ENCODE measurements at regions not wholly inside any gene's neighbourhood (a gene's known extent, or its start where the extent isn't known, plus 50 kb on each side); places are given as distances from the start of the nearest gene placed in this dataset.

DNA sequence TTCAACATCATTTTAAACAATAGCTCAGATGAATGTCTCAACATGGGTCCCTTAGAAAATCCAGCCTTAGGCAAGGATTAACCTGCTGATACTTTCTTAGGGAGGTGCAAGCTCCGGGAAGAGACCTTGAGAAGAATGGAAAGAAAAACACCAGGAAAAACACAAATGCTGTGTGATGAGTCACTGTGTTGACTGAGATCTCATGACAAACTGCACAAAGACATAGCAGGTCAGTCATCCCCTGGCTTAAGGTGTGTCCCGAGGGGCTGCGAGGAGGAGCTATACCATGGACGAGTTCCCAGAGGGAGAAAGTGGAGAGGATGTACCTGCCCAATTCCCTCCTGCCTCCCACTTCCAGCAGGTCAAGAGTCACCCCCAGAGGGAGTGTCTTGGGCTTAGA is 98.0 kb downstream of the TEX36 start:
- TF ChIP-seq SUZ12 (IDR thresholded peaks at IDR 0.05) = no peak
- TF ChIP-seq HDGF (IDR thresholded peaks at IDR 0.05; ENCODE audit: borderline replicate concordance) = no peak
- TF ChIP-seq FOXM1 (IDR thresholded peaks at IDR 0.05; ENCODE audit: borderline replicate concordance) = no peak
- TF ChIP-seq ARNT (IDR thresholded peaks at IDR 0.05) = no peak
- TF ChIP-seq FOXK2 (IDR thresholded peaks at IDR 0.05) = no peak
- no peak for TF ChIP-seq NFRKB (IDR thresholded peaks at IDR 0.05)
